Activated naive CD4-positive, alpha-beta T cell treated with anti-CD3 and anti-CD28 coated beads, Interleukin-2, amount 50 U/mL, for 72 hours (primary cell): ENCODE measurements at regions not wholly inside any gene's neighbourhood (a gene's known extent, or its start where the extent isn't known, plus 50 kb on each side); places are given as distances from the start of the nearest gene placed in this dataset.

ENCODE experiments used
- ATAC-seq, 2 donors: fragments of 150-1000 bp; cut with Tn5 transposase; 2 replicates each; pipeline ENCODE4 v1.10.0; 2021; ENCODE audit warnings: mild to moderate bottlenecking in 2 of 2, moderate library complexity in 2 of 2
- DNase-seq, 2 donors: peaks; one replicate each; pipeline ENCODE4 v3.0.0; 2021 to 2022; ENCODE audit warnings: low spot score in 2 of 2
- H3K27ac Mint-ChIP-seq, 2 donors: one replicate each; pipeline ENCODE4 v1.8.0; 2022; ENCODE audit warnings: mild to moderate bottlenecking in 2 of 2, mixed read lengths in 2 of 2
- H3K36me3 Mint-ChIP-seq, 2 donors: one replicate each; pipeline ENCODE4 v1.8.0; 2022; ENCODE audit warnings: mixed read lengths in 2 of 2
- H3K9me3 Mint-ChIP-seq, 2 donors: one replicate each; pipeline ENCODE4 v1.8.0; 2022; ENCODE audit warnings: mixed read lengths in 2 of 2

GRCh38 chr22:49510718-49511117, 317.0 kb downstream of the BRD1 start:
- Mint-ChIP-seq H3K27ac (peak overlapping the region in 1 of 2 donors; percentile 83), H3K36me3 (peaks cover 14 to 26% of the 10 kb centered on the region in 2 donors), H3K9me3 (peaks cover 12 to 18% of the 10 kb centered on the region in 2 donors)
- no peak for ATAC-seq
- no peak for DNase-seq

GRCh38 chr22:49509016-49509415, 318.7 kb downstream of the BRD1 start:
- peak in 1 of 2 donors; percentile 34 for DNase-seq
- no peak for ATAC-seq
- Mint-ChIP-seq H3K27ac (no peak overlapping the region), H3K9me3 (peaks cover 12 to 18% of the 10 kb centered on the region in 2 donors), H3K36me3 (peaks cover 14 to 26% of the 10 kb centered on the region in 2 donors)

- peaks cover 9 to 14% of the 10 kb centered on the region in 2 donors for H3K9me3 Mint-ChIP-seq
- no peak overlapping the region for H3K27ac Mint-ChIP-seq
- DNase-seq (no peak), ATAC-seq (no peak)
- peaks cover 14 to 22% of the 10 kb centered on the region in 2 donors for H3K36me3 Mint-ChIP-seq
Measured at GRCh38 chr22:49508561-49508960, 319.1 kb downstream of the BRD1 start.

GRCh38 chr22:49507607-49508292, 319.9 kb downstream of the BRD1 start:
- ATAC-seq (no peak), DNase-seq (peak in 1 of 2 donors; percentile 6)
- Mint-ChIP-seq H3K9me3 (peaks cover 7 to 12% of the 10 kb centered on the region in 2 donors), H3K27ac (no peak overlapping the region), H3K36me3 (peaks cover 14 to 19% of the 10 kb centered on the region in 2 donors)

GRCh38 chr22:49506010-49506400, 321.7 kb downstream of the BRD1 start:
- ATAC-seq (no peak), DNase-seq (peak in 1 of 2 donors; percentile 18)
- Mint-ChIP-seq H3K27ac (no peak overlapping the region), H3K36me3 (peaks cover 4 to 15% of the 10 kb centered on the region in 2 donors), H3K9me3 (peaks cover 2 to 8% of the 10 kb centered on the region in 2 donors)

- Mint-ChIP-seq H3K27ac (no peak overlapping the region), H3K36me3 (peaks cover 0 to 12% of the 10 kb centered on the region in 2 donors), H3K9me3 (peaks cover 0 to 5% of the 10 kb centered on the region in 2 donors)
- no peak for ATAC-seq
- no peak for DNase-seq
Measured at GRCh38 chr22:49505337-49506009, 322.2 kb downstream of the BRD1 start.

GRCh38 chr22:49503896-49504521, 323.7 kb downstream of the BRD1 start:
- peak in 1 of 2 donors; percentile 51 for DNase-seq
- peak in 1 of 2 donors; percentile 82 for ATAC-seq
- Mint-ChIP-seq H3K27ac (no peak overlapping the region), H3K36me3 (peaks cover 0 to 12% of the 10 kb centered on the region in 2 donors), H3K9me3 (peaks cover 0 to 5% of the 10 kb centered on the region in 2 donors)

GRCh38 chr22:49503321-49503720, 324.4 kb downstream of the BRD1 start:
- H3K36me3 Mint-ChIP-seq: peaks cover 0 to 12% of the 10 kb centered on the region in 2 donors
- H3K27ac Mint-ChIP-seq: no peak overlapping the region
- ATAC-seq (no peak), DNase-seq (no peak)
- peaks cover 0 to 5% of the 10 kb centered on the region in 2 donors for H3K9me3 Mint-ChIP-seq

GRCh38 chr22:49502126-49502826, 325.4 kb downstream of the BRD1 start:
- DNase-seq (no peak), ATAC-seq (peak in 1 of 2 donors; percentile 32)
- Mint-ChIP-seq H3K9me3 (no peaks in the 10 kb centered on the region), H3K27ac (no peak overlapping the region), H3K36me3 (peaks cover 0 to 4% of the 10 kb centered on the region in 2 donors)

- no peak overlapping the region for H3K27ac Mint-ChIP-seq
- no peak for ATAC-seq
- no peaks in the 10 kb centered on the region for H3K36me3 Mint-ChIP-seq
- DNase-seq: no peak
- no peaks in the 10 kb centered on the region for H3K9me3 Mint-ChIP-seq
Measured at GRCh38 chr22:49500942-49501395, 326.7 kb downstream of the BRD1 start.

- DNase-seq: no peak
- H3K9me3 Mint-ChIP-seq: no peaks in the 10 kb centered on the region
- ATAC-seq: no peak
- H3K27ac Mint-ChIP-seq: no peak overlapping the region
- no peaks in the 10 kb centered on the region for H3K36me3 Mint-ChIP-seq
Measured at GRCh38 chr22:49500076-49500460, 327.6 kb downstream of the BRD1 start.

GRCh38 chr22:49499433-49500075, 328.1 kb downstream of the BRD1 start:
- no peak for DNase-seq
- no peak overlapping the region for H3K27ac Mint-ChIP-seq

GRCh38 chr22:49497266-49497665, 330.4 kb downstream of the BRD1 start:
- no peaks in the 10 kb centered on the region for H3K9me3 Mint-ChIP-seq
- no peak for DNase-seq
- no peaks in the 10 kb centered on the region for H3K36me3 Mint-ChIP-seq
- H3K27ac Mint-ChIP-seq: no peak overlapping the region
- peak; percentile 43 to 60 for ATAC-seq

More at GRCh38 chr22:49499433-49500075, 328.1 kb downstream of the BRD1 start:
- peak in 1 of 2 donors; percentile 40 for ATAC-seq
- no peaks in the 10 kb centered on the region for H3K36me3 Mint-ChIP-seq
- H3K9me3 Mint-ChIP-seq: no peaks in the 10 kb centered on the region

GRCh38 chr22:49494555-49494954, 333.1 kb downstream of the BRD1 start:
- Mint-ChIP-seq H3K9me3 (no peaks in the 10 kb centered on the region), H3K36me3 (no peaks in the 10 kb centered on the region), H3K27ac (peak overlapping the region in 1 of 2 donors; percentile 40)
- DNase-seq: no peak
- ATAC-seq: no peak

GRCh38 chr22:49492741-49493251, 334.9 kb downstream of the BRD1 start:
- Mint-ChIP-seq H3K9me3 (no peaks in the 10 kb centered on the region), H3K27ac (no peak overlapping the region), H3K36me3 (no peaks in the 10 kb centered on the region)
- DNase-seq: no peak
- no peak for ATAC-seq

- Mint-ChIP-seq H3K27ac (no peak overlapping the region), H3K9me3 (no peaks in the 10 kb centered on the region), H3K36me3 (no peaks in the 10 kb centered on the region)
- DNase-seq (no peak), ATAC-seq (no peak)
Measured at GRCh38 chr22:49492308-49492707, 335.4 kb downstream of the BRD1 start.
